H9 (cell line): ENCODE measurements at regions not wholly inside any gene's neighbourhood (a gene's known extent, or its start where the extent isn't known, plus 50 kb on each side); places are given as distances from the start of the nearest gene placed in this dataset.

Source experiments
- DNase-seq: peaks from one replicate; pipeline ENCODE4 v3.0.0-alpha.2; 2017
- H2AFZ ChIP-seq: one replicate; pipeline ENCODE4 v1.6.1; 2013; ENCODE audit warnings: mild to moderate bottlenecking, low read length, control low read depth, moderate library complexity
- H2AK5ac ChIP-seq: 2 replicates; pipeline ENCODE4 v1.6.1; 2013; ENCODE audit warnings: low read length, control low read depth, mixed read lengths; ENCODE audit not compliant: insufficient read length
- H2BK120ac ChIP-seq: one replicate; pipeline ENCODE4 v1.6.1; 2013; ENCODE audit warnings: low read depth, mild to moderate bottlenecking, low read length, control low read depth, inconsistent platforms; ENCODE audit not compliant: poor library complexity, severe bottlenecking
- H2BK12ac ChIP-seq: 2 replicates; pipeline ENCODE4 v1.6.1; 2013; ENCODE audit warnings: low read length, control low read depth, mixed read lengths, low read depth; ENCODE audit not compliant: insufficient read length
- H2BK15ac ChIP-seq: 2 replicates; pipeline ENCODE4 v1.6.1; 2013; ENCODE audit warnings: low read depth, low read length, control low read depth
- H2BK20ac ChIP-seq: one replicate; pipeline ENCODE4 v1.6.1; 2013; ENCODE audit warnings: low read depth, mild to moderate bottlenecking, low read length, control low read depth, inconsistent platforms; ENCODE audit not compliant: poor library complexity, severe bottlenecking
- H2BK5ac ChIP-seq: 2 replicates; pipeline ENCODE4 v1.6.1; 2013; ENCODE audit warnings: low read length, control low read depth, mixed read lengths; ENCODE audit not compliant: insufficient read length
- H3K14ac ChIP-seq: 2 replicates; pipeline ENCODE4 v1.6.1; 2013; ENCODE audit warnings: low read length, control low read depth; ENCODE audit not compliant: insufficient read depth
- H3K18ac ChIP-seq: 2 replicates; pipeline ENCODE4 v1.6.1; 2013; ENCODE audit warnings: low read depth, mild to moderate bottlenecking, mixed read lengths, low read length, control low read depth; ENCODE audit not compliant: insufficient read length
- H3K23ac ChIP-seq: 2 replicates; pipeline ENCODE4 v1.6.1; 2013; ENCODE audit warnings: low read length, control low read depth, mixed read lengths, low read depth; ENCODE audit not compliant: insufficient read length
- H3K23me2 ChIP-seq: 2 replicates; pipeline ENCODE4 v1.6.1; 2013; ENCODE audit warnings: low read depth, mild to moderate bottlenecking, mixed read lengths, low read length, control low read depth; ENCODE audit not compliant: insufficient read length, poor library complexity, severe bottlenecking
- H3K27ac ChIP-seq: 2 replicates; pipeline ENCODE4 v1.5.1; 2013; ENCODE audit warnings: low read length, control low read depth, mixed read lengths, low read depth; ENCODE audit not compliant: insufficient read length
- H3K27me3 ChIP-seq: 2 replicates; pipeline ENCODE4 v1.6.1; 2013; ENCODE audit warnings: low read length, control low read depth, inconsistent platforms; ENCODE audit not compliant: insufficient read depth
- H3K4ac ChIP-seq: 2 replicates; pipeline ENCODE4 v1.6.1; 2013; ENCODE audit warnings: low read depth, mild to moderate bottlenecking, control low read depth, inconsistent platforms, low read length, moderate library complexity
- H3K4me1 ChIP-seq: 2 replicates; pipeline ENCODE4 v1.6.1; 2013; ENCODE audit warnings: low read length, control low read depth, inconsistent platforms; ENCODE audit not compliant: insufficient read depth
- H3K4me2 ChIP-seq: 2 replicates; pipeline ENCODE4 v1.6.1; 2013; ENCODE audit warnings: low read length, control low read depth, mixed read lengths; ENCODE audit not compliant: insufficient read length, insufficient read depth
- H3K56ac ChIP-seq: 2 replicates; pipeline ENCODE4 v1.6.1; 2013; ENCODE audit warnings: low read depth, mild to moderate bottlenecking, mixed read lengths, low read length, control low read depth; ENCODE audit not compliant: insufficient read length
- H3K79me1 ChIP-seq: 2 replicates; pipeline ENCODE4 v1.6.1; 2013; ENCODE audit warnings: low read depth, mild to moderate bottlenecking, moderate library complexity, low read length, control low read depth, inconsistent platforms; ENCODE audit not compliant: insufficient read depth, poor library complexity, severe bottlenecking
- H3K79me2 ChIP-seq: 2 replicates; pipeline ENCODE4 v1.6.1; 2013; ENCODE audit warnings: low read length, control low read depth, inconsistent platforms; ENCODE audit not compliant: insufficient read depth
- H3K9ac ChIP-seq: 2 replicates; pipeline ENCODE4 v1.6.1; 2013; ENCODE audit warnings: low read length, control low read depth, mixed read lengths; ENCODE audit not compliant: insufficient read length; ENCODE audit errors: extremely low read depth
- H3K9me3 ChIP-seq: one replicate; pipeline ENCODE4 v1.6.1; 2013; ENCODE audit warnings: low read depth, low read length, inconsistent platforms; ENCODE audit not compliant: control insufficient read depth
- H3T11ph ChIP-seq: one replicate; pipeline ENCODE4 v1.6.1; 2013; ENCODE audit warnings: mild to moderate bottlenecking, low read length, control low read depth, inconsistent platforms
- H4K20me1 ChIP-seq: one replicate; pipeline ENCODE4 v1.6.1; 2013; ENCODE audit not compliant: control insufficient read depth, insufficient read length, insufficient read depth
- H4K5ac ChIP-seq: 2 replicates; pipeline ENCODE4 v1.6.1; 2013; ENCODE audit warnings: low read depth, mild to moderate bottlenecking, mixed read lengths, low read length, control low read depth; ENCODE audit not compliant: insufficient read length
- H4K8ac ChIP-seq: replicated peaks from 2 replicates; pipeline ENCODE4 v1.6.1; 2013; ENCODE audit warnings: low read length, control low read depth, mixed read lengths, low read depth; ENCODE audit not compliant: insufficient read length
- H4K91ac ChIP-seq: 2 replicates; pipeline ENCODE4 v1.6.1; 2013; ENCODE audit warnings: low read depth, mild to moderate bottlenecking, moderate library complexity, mixed read lengths, low read length, control low read depth; ENCODE audit not compliant: insufficient read length
- H3K27ac Mint-ChIP-seq, 3 experiments: 2 replicates in 2 of 3; 3 replicates in 1 of 3; pipeline ENCODE4 v1.8.0; 2020 to 2021; ENCODE audit warnings: mixed read lengths in 3 of 3, mild to moderate bottlenecking in 1 of 3, moderate library complexity in 1 of 3
- H3K27me3 Mint-ChIP-seq: 2 replicates; pipeline ENCODE4 v1.8.0; 2021; ENCODE audit warnings: low read depth, mild to moderate bottlenecking, moderate library complexity, mixed read lengths
- H3K36me3 Mint-ChIP-seq, 3 experiments: 2 replicates in 2 of 3; 3 replicates in 1 of 3; pipeline ENCODE4 v1.8.0; 2020 to 2021; ENCODE audit warnings: low read depth in 3 of 3, mixed read lengths in 3 of 3; ENCODE audit not compliant: insufficient read depth in 1 of 3
- H3K4me1 Mint-ChIP-seq, 2 experiments: 2 replicates each; pipeline ENCODE4 v1.8.0; 2020; ENCODE audit warnings: mixed read lengths in 2 of 2
- H3K4me3 Mint-ChIP-seq, 2 experiments: 2 replicates in 1 of 2; 3 replicates in 1 of 2; pipeline ENCODE4 v1.8.0; 2020 to 2021; ENCODE audit warnings: mild to moderate bottlenecking in 2 of 2, mixed read lengths in 2 of 2, moderate library complexity in 1 of 2
- H3K9me3 Mint-ChIP-seq, 2 experiments: 2 replicates in 1 of 2; 3 replicates in 1 of 2; pipeline ENCODE4 v1.8.0; 2020; ENCODE audit warnings: mild to moderate bottlenecking in 2 of 2, mixed read lengths in 2 of 2, moderate library complexity in 1 of 2
- WGBS: extraction: QIAGEN DNeasy Blood & Tissue Kit; methylation state at CpG from one replicate; pipeline ENCODE4 v1.1.7; 2013; ENCODE audit warnings: missing lambda C conversion rate, low lambda C conversion rate, mixed read lengths; ENCODE audit not compliant: insufficient read length; ENCODE audit errors: extremely low coverage; 5-methylcytosine and 5-hydroxymethylcytosine counted together
- TF ChIP-seq, protein P1 (sequence below): fragments of 200-600 bp; sonication (generic); conservative IDR thresholded peaks from 3 replicates; pipeline ENCODE4 v1.8.0; 2021; ENCODE audit warnings: antibody characterized with exemption, mild to moderate bottlenecking

DNA sequence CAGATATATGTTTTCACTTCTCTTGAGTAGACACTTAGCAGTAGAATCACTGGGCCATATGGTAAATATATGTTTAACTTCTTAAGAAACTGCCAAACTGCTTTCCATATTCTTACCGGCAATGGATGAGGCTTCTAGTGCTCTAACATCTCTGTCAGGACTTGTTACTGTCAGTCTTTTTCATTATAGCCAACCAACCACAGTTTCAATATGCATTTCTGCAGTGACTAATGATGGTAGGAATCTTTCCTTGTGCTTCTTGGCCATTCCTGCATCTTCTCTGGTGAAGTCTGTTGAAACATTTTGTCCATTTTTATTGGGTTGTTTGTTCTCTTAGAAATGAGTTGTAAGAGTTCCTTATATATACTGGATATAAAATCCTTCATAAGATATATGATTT, 66.0 kb upstream of the SYNDIG1 start:
- Histone ChIP-seq H2BK20ac (no peak overlapping the region), H3T11ph (no peak overlapping the region), H2BK12ac (no peak overlapping the region), H3K18ac (no peak overlapping the region), H3K4me2 (no peak overlapping the region), H2AK5ac (no peak overlapping the region), H3K56ac (no peak overlapping the region), H3K4ac (no peak overlapping the region), H3K23ac (no peak overlapping the region), H3K23me2 (no peaks in the 10 kb centered on the region), H4K5ac (no peak overlapping the region), H3K4me1 (no peaks in the 10 kb centered on the region), H3K79me2 (no peaks in the 10 kb centered on the region), H4K91ac (no peak overlapping the region), H4K8ac (no peak overlapping the region), H2BK15ac (no peak overlapping the region), H3K27me3 (no peaks in the 10 kb centered on the region), H3K14ac (no peak overlapping the region), H2AFZ (no peak overlapping the region), H4K20me1 (no peaks in the 10 kb centered on the region), H3K79me1 (no peaks in the 10 kb centered on the region), H2BK120ac (no peak overlapping the region), H3K9me3 (no peaks in the 10 kb centered on the region), H3K9ac (no peak overlapping the region), H2BK5ac (no peak overlapping the region), H3K27ac (no peak overlapping the region)
- H3K36me3 Mint-ChIP-seq, result peaks cover 0 to 1% (median 1%) of the 10 kb centered on the region in 3 experiments; a peak in 3 of 7 replicates
- H3K27ac Mint-ChIP-seq, result no peak overlapping the region
- no peak for DNase-seq
- no peak overlapping the region for H3K4me3 Mint-ChIP-seq
- TF ChIP-seq, protein P1, sequence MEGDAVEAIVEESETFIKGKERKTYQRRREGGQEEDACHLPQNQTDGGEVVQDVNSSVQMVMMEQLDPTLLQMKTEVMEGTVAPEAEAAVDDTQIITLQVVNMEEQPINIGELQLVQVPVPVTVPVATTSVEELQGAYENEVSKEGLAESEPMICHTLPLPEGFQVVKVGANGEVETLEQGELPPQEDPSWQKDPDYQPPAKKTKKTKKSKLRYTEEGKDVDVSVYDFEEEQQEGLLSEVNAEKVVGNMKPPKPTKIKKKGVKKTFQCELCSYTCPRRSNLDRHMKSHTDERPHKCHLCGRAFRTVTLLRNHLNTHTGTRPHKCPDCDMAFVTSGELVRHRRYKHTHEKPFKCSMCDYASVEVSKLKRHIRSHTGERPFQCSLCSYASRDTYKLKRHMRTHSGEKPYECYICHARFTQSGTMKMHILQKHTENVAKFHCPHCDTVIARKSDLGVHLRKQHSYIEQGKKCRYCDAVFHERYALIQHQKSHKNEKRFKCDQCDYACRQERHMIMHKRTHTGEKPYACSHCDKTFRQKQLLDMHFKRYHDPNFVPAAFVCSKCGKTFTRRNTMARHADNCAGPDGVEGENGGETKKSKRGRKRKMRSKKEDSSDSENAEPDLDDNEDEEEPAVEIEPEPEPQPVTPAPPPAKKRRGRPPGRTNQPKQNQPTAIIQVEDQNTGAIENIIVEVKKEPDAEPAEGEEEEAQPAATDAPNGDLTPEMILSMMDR, result no peak
- peaks cover 0 to 5% of the 10 kb centered on the region in 2 experiments; a peak in 1 of 4 replicates for H3K4me1 Mint-ChIP-seq
- WGBS, result no CpG with 5 or more reads among the region's 1 CpG
- H3K27me3 Mint-ChIP-seq, result peaks cover 1% of the 10 kb centered on the region; the same call in 1 of the 2 replicates
- peaks cover 2 to 6% of the 10 kb centered on the region in 2 experiments for H3K9me3 Mint-ChIP-seq
